ENCODE measurements at regions not wholly inside any gene's neighbourhood (a gene's known extent, or its start where the extent isn't known, plus 50 kb on each side); places are given as distances from the start of the nearest gene placed in this dataset.

- H3K4me3 Mint-ChIP-seq: no peak overlapping the region
- no peaks in the 10 kb centered on the region for H3K4me1 Mint-ChIP-seq
- Histone ChIP-seq H3K4me3 (ENCODE audit: low read length in 2 of 2) (no peak overlapping the region), H3K27me3 (ENCODE audit: insufficient read depth, low read length) (no peaks in the 10 kb centered on the region), H3K9me3 (ENCODE audit: control insufficient read depth in 1 of 2, low read length in 2 of 2) (peaks cover 0 to 3% of the 10 kb centered on the region in 2 donors), H3K27ac (ENCODE audit: low read depth, low read length) (no peak overlapping the region), H3K4me1 (ENCODE audit: insufficient read depth, low read length) (no peaks in the 10 kb centered on the region), H3K36me3 (ENCODE audit: insufficient read depth, low read length) (no peaks in the 10 kb centered on the region)
- H3K27me3 Mint-ChIP-seq: no peaks in the 10 kb centered on the region
- intact Hi-C loops (cut with micrococcal nuclease): no loop called here
- no peaks in the 10 kb centered on the region for H3K36me3 Mint-ChIP-seq
- no peak overlapping the region for H3K27ac Mint-ChIP-seq
- peaks cover 0 to 9% (median 6%) of the 10 kb centered on the region in 8 donors for H3K9me3 Mint-ChIP-seq
- CTCF ChIA-PET (ENCODE audit: partially characterized antibody): no interaction called here
- no peak for DNase-seq
- POLR2A ChIA-PET (ENCODE audit: partially characterized antibody): no interaction called here
Observed at GRCh38 chr12:73106296-73106695, 834.1 kb downstream of the TRHDE start.

GRCh38 chr12:73106896-73107295, 834.7 kb downstream of the TRHDE start:
- Histone ChIP-seq H3K36me3 (ENCODE audit: insufficient read depth, low read length) (no peaks in the 10 kb centered on the region), H3K9me3 (ENCODE audit: control insufficient read depth in 1 of 2, low read length in 2 of 2) (peaks cover 0 to 3% of the 10 kb centered on the region in 2 donors), H3K4me3 (ENCODE audit: low read length in 2 of 2) (no peak overlapping the region), H3K27me3 (ENCODE audit: insufficient read depth, low read length) (no peaks in the 10 kb centered on the region), H3K4me1 (ENCODE audit: insufficient read depth, low read length) (no peaks in the 10 kb centered on the region), H3K27ac (ENCODE audit: low read depth, low read length) (no peak overlapping the region)
- H3K27ac Mint-ChIP-seq: no peak overlapping the region
- intact Hi-C loops (cut with micrococcal nuclease): no loop called here
- DNase-seq: no peak
- POLR2A ChIA-PET (ENCODE audit: partially characterized antibody): no interaction called here
- no peak overlapping the region for H3K4me3 Mint-ChIP-seq
- H3K27me3 Mint-ChIP-seq: no peaks in the 10 kb centered on the region
- CTCF ChIA-PET (ENCODE audit: partially characterized antibody): no interaction called here
- H3K4me1 Mint-ChIP-seq: no peaks in the 10 kb centered on the region
- peaks cover 0 to 9% (median 6%) of the 10 kb centered on the region in 8 donors for H3K9me3 Mint-ChIP-seq
- H3K36me3 Mint-ChIP-seq: no peaks in the 10 kb centered on the region

DNA sequence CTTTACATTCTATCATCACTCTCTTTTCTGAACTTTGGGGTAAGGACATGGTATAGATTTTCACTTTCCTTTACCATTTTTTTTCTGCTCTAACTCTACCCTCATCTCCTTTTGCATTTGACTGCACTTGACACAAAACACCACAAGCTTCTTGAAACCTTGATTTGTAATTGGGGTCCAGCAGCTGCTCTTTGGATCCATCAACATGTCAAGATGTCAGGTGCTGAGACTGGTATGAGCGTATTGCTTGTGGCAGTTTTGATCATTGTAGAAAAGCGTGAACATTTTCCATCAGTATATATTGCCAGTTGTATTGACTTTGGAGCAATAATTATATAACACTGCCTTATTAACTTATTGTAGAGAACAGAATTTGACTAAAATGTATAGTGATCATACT, 838.6 kb downstream of the TRHDE start:
- Histone ChIP-seq H3K27ac (ENCODE audit: low read depth, low read length) (no peak overlapping the region), H3K4me3 (ENCODE audit: low read length in 2 of 2) (no peak overlapping the region), H3K27me3 (ENCODE audit: insufficient read depth, low read length) (no peaks in the 10 kb centered on the region), H3K4me1 (ENCODE audit: insufficient read depth, low read length) (no peaks in the 10 kb centered on the region), H3K36me3 (ENCODE audit: insufficient read depth, low read length) (no peaks in the 10 kb centered on the region), H3K9me3 (ENCODE audit: control insufficient read depth in 1 of 2, low read length in 2 of 2) (peaks cover 0 to 3% of the 10 kb centered on the region in 2 donors)
- no peaks in the 10 kb centered on the region for H3K36me3 Mint-ChIP-seq
- peaks cover 0 to 6% (median 0%) of the 10 kb centered on the region in 8 donors for H3K9me3 Mint-ChIP-seq
- ChIA-PET CTCF (ENCODE audit: partially characterized antibody) (no interaction called here), POLR2A (ENCODE audit: partially characterized antibody) (no interaction called here)
- H3K27me3 Mint-ChIP-seq: no peaks in the 10 kb centered on the region
- H3K27ac Mint-ChIP-seq: no peak overlapping the region
- no peak overlapping the region for H3K4me3 Mint-ChIP-seq
- intact Hi-C loops (cut with micrococcal nuclease): no loop called here
- no peak for DNase-seq
- H3K4me1 Mint-ChIP-seq: no peaks in the 10 kb centered on the region

GRCh38 chr12:73112035-73112816, 840.1 kb downstream of the TRHDE start:
- Mint-ChIP-seq H3K4me3 (no peak overlapping the region), H3K4me1 (no peaks in the 10 kb centered on the region), H3K27ac (no peak overlapping the region), H3K27me3 (no peaks in the 10 kb centered on the region), H3K36me3 (no peaks in the 10 kb centered on the region), H3K9me3 (peaks cover 0 to 5% (median 0%) of the 10 kb centered on the region in 8 donors)
- Histone ChIP-seq H3K9me3 (ENCODE audit: control insufficient read depth in 1 of 2, low read length in 2 of 2) (peaks cover 0 to 3% of the 10 kb centered on the region in 2 donors), H3K4me3 (ENCODE audit: low read length in 2 of 2) (no peak overlapping the region), H3K27ac (ENCODE audit: low read depth, low read length) (no peak overlapping the region), H3K36me3 (ENCODE audit: insufficient read depth, low read length) (no peaks in the 10 kb centered on the region), H3K27me3 (ENCODE audit: insufficient read depth, low read length) (no peaks in the 10 kb centered on the region), H3K4me1 (ENCODE audit: insufficient read depth, low read length) (no peaks in the 10 kb centered on the region)
- ChIA-PET POLR2A (ENCODE audit: partially characterized antibody) (no interaction called here), CTCF (ENCODE audit: partially characterized antibody) (no interaction called here)
- no peak for DNase-seq
- intact Hi-C loops (cut with micrococcal nuclease): no loop called here

DNA sequence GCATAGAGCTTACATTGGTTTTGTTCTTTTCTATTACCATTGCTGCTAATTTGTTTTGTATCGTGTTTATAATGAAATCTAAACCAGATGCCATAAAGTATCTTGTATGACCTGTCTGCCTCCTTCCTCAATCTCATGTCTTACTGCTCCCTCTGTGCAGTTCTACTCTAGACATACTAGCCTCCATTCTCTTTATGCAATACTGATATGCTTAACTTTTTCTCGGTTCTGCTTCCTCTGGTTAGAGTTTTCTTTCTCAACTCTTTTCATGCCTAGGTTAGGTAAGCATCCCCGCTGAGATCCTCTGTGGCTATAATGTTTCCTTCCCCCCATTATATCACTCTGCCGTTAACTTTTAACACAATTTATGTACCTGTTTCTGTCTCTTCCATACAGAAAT, 852.3 kb downstream of the TRHDE start:
- H3K36me3 ChIP-seq (ENCODE audit: insufficient read depth, low read length): no peaks in the 10 kb centered on the region
- H3K4me3 ChIP-seq (ENCODE audit: low read length in 2 of 2): no peak overlapping the region
- no peaks in the 10 kb centered on the region for H3K4me1 Mint-ChIP-seq
- no peaks in the 10 kb centered on the region for H3K4me1 ChIP-seq (ENCODE audit: insufficient read depth, low read length)
- peaks cover 0 to 5% (median 2%) of the 10 kb centered on the region in 8 donors for H3K9me3 Mint-ChIP-seq
- H3K27me3 Mint-ChIP-seq: no peaks in the 10 kb centered on the region
- H3K27ac Mint-ChIP-seq: no peak overlapping the region
- H3K27ac ChIP-seq (ENCODE audit: low read depth, low read length): no peak overlapping the region
- ChIA-PET CTCF (ENCODE audit: partially characterized antibody) (no interaction called here), POLR2A (ENCODE audit: partially characterized antibody) (no interaction called here)
- intact Hi-C loops (cut with micrococcal nuclease): no loop called here
- H3K27me3 ChIP-seq (ENCODE audit: insufficient read depth, low read length): no peaks in the 10 kb centered on the region
- H3K4me3 Mint-ChIP-seq: no peak overlapping the region
- peaks cover 0 to 1% of the 10 kb centered on the region in 2 donors for H3K9me3 ChIP-seq (ENCODE audit: control insufficient read depth in 1 of 2, low read length in 2 of 2)
- no peak for DNase-seq
- H3K36me3 Mint-ChIP-seq: no peaks in the 10 kb centered on the region

GRCh38 chr12:73125148-73125547, 853.0 kb downstream of the TRHDE start:
- Histone ChIP-seq H3K4me1 (ENCODE audit: insufficient read depth, low read length) (no peaks in the 10 kb centered on the region), H3K27ac (ENCODE audit: low read depth, low read length) (no peak overlapping the region), H3K4me3 (ENCODE audit: low read length in 2 of 2) (no peak overlapping the region), H3K27me3 (ENCODE audit: insufficient read depth, low read length) (no peaks in the 10 kb centered on the region), H3K36me3 (ENCODE audit: insufficient read depth, low read length) (no peaks in the 10 kb centered on the region), H3K9me3 (ENCODE audit: control insufficient read depth in 1 of 2, low read length in 2 of 2) (peaks cover 0 to 3% of the 10 kb centered on the region in 2 donors)
- Mint-ChIP-seq H3K9me3 (peaks cover 0 to 9% (median 2%) of the 10 kb centered on the region in 8 donors), H3K36me3 (no peaks in the 10 kb centered on the region), H3K27me3 (no peaks in the 10 kb centered on the region), H3K4me1 (no peaks in the 10 kb centered on the region), H3K4me3 (no peak overlapping the region), H3K27ac (no peak overlapping the region)
- intact Hi-C loops (cut with micrococcal nuclease): no loop called here
- no peak for DNase-seq
- CTCF ChIA-PET (ENCODE audit: partially characterized antibody): no interaction called here
- POLR2A ChIA-PET (ENCODE audit: partially characterized antibody): no interaction called here

DNA sequence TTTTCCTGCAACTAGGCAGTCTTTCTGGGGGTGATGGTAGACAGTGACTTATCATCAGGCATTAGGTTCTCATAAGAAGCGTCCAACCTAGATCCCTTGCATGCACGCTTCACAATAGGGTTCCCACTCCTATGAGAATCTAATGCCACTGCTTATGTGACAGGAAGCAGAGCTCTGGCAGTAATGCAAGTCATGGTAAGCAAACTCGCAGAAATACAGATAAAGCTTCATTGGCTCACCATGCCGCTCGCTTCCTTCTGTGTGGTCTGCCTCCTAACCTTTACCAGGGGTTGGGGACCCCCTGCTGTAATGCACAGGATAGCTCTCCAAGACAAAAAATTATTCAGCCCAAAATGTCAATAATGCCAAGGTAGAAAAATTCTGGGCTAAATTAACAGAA, 864.2 kb downstream of the TRHDE start:
- no peak for DNase-seq
- Mint-ChIP-seq H3K4me1 (no peaks in the 10 kb centered on the region), H3K4me3 (no peak overlapping the region), H3K27me3 (no peaks in the 10 kb centered on the region), H3K36me3 (no peaks in the 10 kb centered on the region), H3K9me3 (peaks cover 0 to 16% (median 5%) of the 10 kb centered on the region in 8 donors), H3K27ac (no peak overlapping the region)
- Histone ChIP-seq H3K4me3 (ENCODE audit: low read length in 2 of 2) (no peak overlapping the region), H3K4me1 (ENCODE audit: insufficient read depth, low read length) (no peaks in the 10 kb centered on the region), H3K27ac (ENCODE audit: low read depth, low read length) (no peak overlapping the region), H3K27me3 (ENCODE audit: insufficient read depth, low read length) (no peaks in the 10 kb centered on the region), H3K9me3 (ENCODE audit: control insufficient read depth in 1 of 2, low read length in 2 of 2) (no peaks in the 10 kb centered on the region), H3K36me3 (ENCODE audit: insufficient read depth, low read length) (no peaks in the 10 kb centered on the region)
- ChIA-PET CTCF (ENCODE audit: partially characterized antibody) (no interaction called here), POLR2A (ENCODE audit: partially characterized antibody) (no interaction called here)
- intact Hi-C loops (cut with micrococcal nuclease): no loop called here
